DMS 273 (cell line): ENCODE measurements at regions not wholly inside any gene's neighbourhood (a gene's known extent, or its start where the extent isn't known, plus 50 kb on each side); places are given as distances from the start of the nearest gene placed in this dataset.

Experiments
- DNase-seq: peaks from one replicate; lab custom pipeline; 2025; ENCODE audit not compliant: unreplicated experiment; lab: John Stamatoyannopoulos, UW

DNA sequence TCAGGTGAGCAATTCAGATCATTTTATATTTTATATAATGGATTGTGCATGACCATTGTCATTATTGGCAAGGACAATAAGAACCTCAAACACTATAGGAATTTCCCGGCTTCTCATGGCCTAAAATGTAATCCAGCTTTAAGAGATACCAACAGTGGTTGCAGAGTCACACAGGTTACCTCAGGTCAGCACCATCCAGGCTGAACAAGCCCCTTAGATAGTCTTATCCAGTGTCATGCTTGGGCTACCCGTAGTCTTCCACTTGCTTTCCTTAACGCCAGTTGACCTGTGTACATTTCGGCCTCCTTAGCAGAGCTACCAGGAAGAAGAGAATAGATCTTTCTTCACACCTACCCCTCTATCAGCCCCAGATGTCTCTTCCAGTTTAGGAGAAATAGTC lies 293.3 kb upstream of the SYT4 start:
- no peak for DNase-seq

- peak; percentile 77 for DNase-seq
These were observed 293.9 kb upstream of the SYT4 start for GRCh38 chr18:43571078-43571689.

- no peak for DNase-seq
These were observed 294.9 kb upstream of the SYT4 start for GRCh38 chr18:43572163-43572562.

- DNase-seq, result no peak
These were observed 297.7 kb upstream of the SYT4 start for GRCh38 chr18:43574974-43575373.

DNA sequence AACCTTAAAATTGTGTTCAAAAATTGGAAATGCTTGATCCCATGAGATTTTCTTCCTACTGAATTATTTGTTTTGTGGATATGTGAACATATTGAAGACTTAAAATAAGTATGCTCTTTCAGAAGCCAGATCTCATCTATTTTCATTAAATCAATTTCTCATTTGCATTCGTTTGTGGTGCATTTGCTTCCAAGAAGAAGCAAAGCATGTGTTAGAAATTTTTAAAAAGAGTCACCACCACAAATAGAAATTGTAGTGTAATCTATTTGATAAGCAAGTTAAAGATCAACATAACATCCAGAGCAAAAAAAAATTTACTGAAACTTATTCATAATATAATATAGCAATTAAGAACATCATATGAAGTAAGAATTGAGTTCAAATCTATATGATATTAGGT lies 300.9 kb upstream of the SYT4 start:
- DNase-seq, result no peak

DNA sequence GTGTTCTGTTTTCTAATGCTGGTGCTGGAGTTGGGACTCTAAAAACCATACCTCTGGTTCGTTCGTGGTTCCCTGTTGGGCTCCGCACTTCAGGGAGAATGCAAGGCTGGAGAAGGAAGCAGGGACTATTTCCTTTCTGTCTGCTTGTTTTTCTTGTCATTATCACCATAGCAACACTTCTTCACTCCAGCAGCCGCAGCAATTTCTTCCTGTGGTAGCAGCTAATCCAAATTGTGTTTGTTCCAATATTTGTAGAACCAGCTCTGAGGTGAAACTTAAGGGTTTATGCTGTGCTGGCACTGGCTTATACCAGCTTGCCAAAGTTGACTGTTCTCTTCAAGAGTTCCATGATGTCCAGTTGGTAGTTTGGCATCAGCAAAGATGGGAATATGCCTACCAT lies 301.4 kb upstream of the SYT4 start:
- no peak for DNase-seq

GRCh38 chr18:43581936-43582519 lies 304.7 kb upstream of the SYT4 start:
- DNase-seq, result no peak

- DNase-seq, result peak; percentile 57
These were observed 310.4 kb upstream of the SYT4 start for GRCh38 chr18:43587538-43588153.

GRCh38 chr18:43588838-43589237 lies 311.5 kb upstream of the SYT4 start:
- no peak for DNase-seq

GRCh38 chr18:43589611-43590151 lies 312.4 kb upstream of the SYT4 start:
- DNase-seq, result no peak

GRCh38 chr18:43590182-43590903 lies 313.1 kb upstream of the SYT4 start:
- DNase-seq, result no peak

- no peak for DNase-seq
These were observed 315.0 kb upstream of the SYT4 start for GRCh38 chr18:43592269-43592668.

- peak; percentile 60 for DNase-seq
These were observed 318.9 kb upstream of the SYT4 start for GRCh38 chr18:43596105-43596712.

DNA sequence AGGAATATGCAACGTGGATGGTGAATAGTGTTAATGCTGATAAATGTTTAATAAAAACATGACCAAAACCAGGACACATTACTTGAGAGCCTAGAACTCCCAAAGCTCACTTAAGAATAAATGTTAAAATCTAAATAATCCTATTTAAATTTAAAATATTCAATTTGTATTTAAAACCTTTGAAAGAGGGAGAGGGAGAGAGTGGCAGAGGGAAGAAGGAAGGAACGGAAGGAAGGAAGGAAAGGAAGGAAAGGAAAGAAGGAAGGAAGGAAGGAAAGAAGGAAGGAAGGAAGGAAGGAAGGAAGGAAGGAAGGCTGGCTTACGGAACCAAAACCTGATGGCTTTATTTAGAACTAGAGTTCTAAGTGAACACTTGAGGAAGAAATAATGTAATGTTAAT lies 324.1 kb upstream of the SYT4 start:
- no peak for DNase-seq

GRCh38 chr18:43605224-43605623 lies 327.9 kb upstream of the SYT4 start:
- no peak for DNase-seq

GRCh38 chr18:43606795-43607194 lies 329.5 kb upstream of the SYT4 start:
- DNase-seq, result peak; percentile 2

DNA sequence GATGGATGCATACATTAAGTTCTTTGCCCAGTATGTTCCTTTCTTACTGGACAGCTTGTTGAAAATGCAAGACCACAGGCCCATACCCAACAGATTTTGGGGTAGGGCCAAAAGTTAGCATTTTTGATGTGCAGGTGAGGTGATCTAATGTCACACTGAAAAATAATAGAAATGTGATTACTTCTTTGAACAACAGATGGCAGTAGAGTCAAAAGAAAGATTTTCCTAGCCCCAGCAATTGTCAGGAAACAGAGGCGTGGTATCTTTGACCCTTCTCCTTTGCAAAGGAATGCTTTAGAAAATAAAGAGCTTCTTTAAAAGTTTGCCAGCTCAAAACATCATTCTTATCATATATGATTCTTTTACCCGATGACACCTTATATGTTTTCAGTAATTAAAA lies 343.6 kb upstream of the SYT4 start:
- peak; percentile 53 for DNase-seq

DNA sequence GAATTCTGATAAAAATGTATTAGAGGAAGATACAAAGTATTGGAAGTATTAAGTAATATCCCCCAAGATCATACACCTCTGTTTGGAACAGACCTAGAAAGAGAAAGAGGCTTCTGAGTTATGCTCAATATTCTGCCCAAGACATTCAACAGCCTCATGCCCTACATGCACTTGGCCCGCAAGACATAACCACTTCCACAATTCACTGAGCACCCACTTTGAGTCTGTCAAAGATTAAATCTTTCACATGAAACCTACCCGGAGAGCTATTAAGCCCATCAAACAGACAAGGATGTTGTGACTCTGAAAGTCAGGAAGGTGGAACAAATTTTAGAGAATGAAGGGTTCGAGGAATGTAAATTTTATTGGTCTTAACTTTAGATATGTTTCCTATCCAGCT lies 344.7 kb upstream of the SYT4 start:
- no peak for DNase-seq

DNA sequence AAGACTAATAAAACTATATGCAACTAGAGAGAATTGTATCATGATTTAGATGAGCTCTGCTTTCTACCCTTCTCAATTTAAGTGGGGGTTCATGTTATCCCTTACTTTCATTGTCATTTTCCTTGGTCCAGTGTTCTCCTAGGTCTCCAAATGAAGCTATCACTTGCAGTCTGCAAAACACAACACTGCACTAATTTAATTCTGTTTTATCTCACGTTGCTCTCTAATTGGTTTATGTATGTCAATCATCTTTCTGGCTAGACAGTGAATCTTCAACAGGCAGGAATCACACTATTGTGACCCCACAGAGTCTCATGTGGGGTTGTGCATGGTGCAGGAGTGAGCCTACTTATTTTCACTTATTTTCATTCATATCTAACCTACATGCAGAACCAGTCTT lies 348.3 kb upstream of the SYT4 start:
- DNase-seq, result no peak

DNA sequence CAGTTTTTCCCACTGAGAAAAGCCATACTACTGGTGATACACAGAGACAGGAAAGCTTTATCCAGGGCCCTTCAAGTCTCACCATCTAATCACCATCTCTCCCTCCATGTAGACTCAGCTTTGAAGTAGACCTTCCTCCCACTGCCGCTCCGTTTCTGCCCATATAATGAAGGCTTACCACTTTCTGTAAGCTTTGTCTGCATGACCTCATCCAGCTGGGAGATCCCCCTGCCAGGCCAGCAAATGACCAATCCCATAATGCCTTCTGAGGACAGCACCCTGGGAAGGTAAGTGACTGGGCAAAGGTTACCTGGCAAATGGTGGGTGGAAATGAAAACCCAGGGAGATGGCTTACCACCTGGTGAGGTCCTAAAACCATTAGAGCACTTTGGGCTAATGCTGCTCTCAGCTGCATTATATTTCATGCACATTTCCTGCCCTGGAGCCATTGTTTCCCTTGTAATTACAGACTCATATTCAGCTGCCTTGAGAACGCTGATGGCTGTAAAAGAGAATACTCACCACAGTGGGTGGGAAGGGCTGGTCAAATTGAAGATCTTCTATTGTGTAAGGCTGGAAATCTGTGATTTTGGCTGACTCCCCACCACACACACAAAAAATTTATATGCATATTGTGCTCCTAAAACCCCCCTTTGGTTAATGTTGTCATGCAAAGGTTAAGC lies 350.7 kb upstream of the SYT4 start:
- no peak for DNase-seq

GRCh38 chr18:43634994-43635393 lies 357.7 kb upstream of the SYT4 start:
- no peak for DNase-seq
